ENCODE measurements at regions not wholly inside any gene's neighbourhood (a gene's known extent, or its start where the extent isn't known, plus 50 kb on each side); places are given as distances from the start of the nearest gene placed in this dataset.

GRCh38 chr13:65889368-65889767, 1340.8 kb downstream of the PCDH9 start:
- TF ChIP-seq POLR2A (IDR thresholded peaks at IDR 0.05; ENCODE audit: borderline replicate concordance, extremely low read depth, insufficient read depth, insufficient read length) (no peak), CEBPB (IDR thresholded peaks at IDR 0.05; ENCODE audit: low read depth) (no peak), CTCF (IDR thresholded peaks at IDR 0.05 in 2 of 3, conservative IDR thresholded peaks at IDR 0.05 in 1 of 3; ENCODE audit: borderline replicate concordance in 1 of 3, insufficient read depth in 1 of 3, low read depth in 2 of 3, low read length in 2 of 3) (no peak)

Measured in HCT116 (cell line).